ENCODE measurements at regions not wholly inside any gene's neighbourhood (a gene's known extent, or its start where the extent isn't known, plus 50 kb on each side); places are given as distances from the start of the nearest gene placed in this dataset.
"Not testable (repeated sequence)": the region's sequence is repeated elsewhere in the genome, so short reads cannot be mapped to it uniquely, and the experiment has no call there.

GRCh38 chrX:101823236-101823635, 108.6 kb downstream of the ZMAT1 start:
- WGBS (ENCODE audit: extremely low coverage, insufficient read length, low lambda C conversion rate), result no CpG with 5 or more reads among the region's 2 CpGs
- TF ChIP-seq CTCF (conservative IDR thresholded peaks at IDR 0.05), result no peak
- H2AFZ ChIP-seq (ENCODE audit: low read length), result no peak overlapping the region
- no peak overlapping the region for H4K5ac ChIP-seq (ENCODE audit: insufficient read length, low read depth, low read length)
- no peak for DNase-seq
- H3K23me2 ChIP-seq (ENCODE audit: insufficient read length, low read depth, low read length, poor library complexity, severe bottlenecking), result no peaks in the 10 kb centered on the region
- H3K4me1 Mint-ChIP-seq, result no peaks in the 10 kb centered on the region
- H3K9me3 Mint-ChIP-seq, result peaks cover 77 to 82% of the 10 kb centered on the region in 2 experiments
- peaks cover 4 to 6% (median 5%) of the 10 kb centered on the region in 3 experiments; a peak in 6 of 7 replicates for H3K36me3 Mint-ChIP-seq (ENCODE audit: insufficient read depth in 1 of 3, low read depth in 3 of 3)
- H3K27ac Mint-ChIP-seq, result no peak overlapping the region
- no peak overlapping the region for H2BK15ac ChIP-seq (ENCODE audit: low read depth, low read length)
- H3K4me1 ChIP-seq (ENCODE audit: insufficient read depth, low read length), result no peaks in the 10 kb centered on the region
- H4K91ac ChIP-seq (ENCODE audit: insufficient read length, low read depth, low read length), result no peak overlapping the region
- H3K9me3 ChIP-seq (ENCODE audit: control insufficient read depth, low read depth, low read length), result peaks cover 25% of the 10 kb centered on the region
- H3K18ac ChIP-seq (ENCODE audit: insufficient read length, low read depth, low read length), result no peak overlapping the region
- no peak overlapping the region for H3K4me2 ChIP-seq (ENCODE audit: insufficient read depth, insufficient read length, low read length)
- H2AK5ac ChIP-seq (ENCODE audit: insufficient read length, low read length), result no peak overlapping the region
- no peak overlapping the region for H2BK20ac ChIP-seq (ENCODE audit: low read depth, low read length, poor library complexity, severe bottlenecking)
- H3K79me1 ChIP-seq (ENCODE audit: insufficient read depth, low read depth, low read length, poor library complexity, severe bottlenecking), result no peaks in the 10 kb centered on the region
- no peak overlapping the region for H3K23ac ChIP-seq (ENCODE audit: insufficient read length, low read depth, low read length)
- H3K4me3 Mint-ChIP-seq, result no peak overlapping the region
- H3K27me3 Mint-ChIP-seq (ENCODE audit: low read depth), result peaks cover 7% of the 10 kb centered on the region
- H3K56ac ChIP-seq (ENCODE audit: insufficient read length, low read depth, low read length), result no peak overlapping the region
- H2BK120ac ChIP-seq (ENCODE audit: low read depth, low read length, poor library complexity, severe bottlenecking), result no peak overlapping the region
- H2BK12ac ChIP-seq (ENCODE audit: insufficient read length, low read depth, low read length), result no peak overlapping the region
- no peak overlapping the region for H4K8ac ChIP-seq (replicated peaks; ENCODE audit: insufficient read length, low read depth, low read length)
- no peaks in the 10 kb centered on the region for H3K27me3 ChIP-seq (ENCODE audit: insufficient read depth, low read length)
- no peaks in the 10 kb centered on the region for H4K20me1 ChIP-seq (ENCODE audit: control insufficient read depth, insufficient read depth, insufficient read length)
- no peak overlapping the region for H2BK5ac ChIP-seq (ENCODE audit: insufficient read length, low read length)
- H3K27ac ChIP-seq (ENCODE audit: insufficient read length, low read depth, low read length), result no peak overlapping the region
- no peak overlapping the region for H3T11ph ChIP-seq (ENCODE audit: low read length)
- H3K14ac ChIP-seq (ENCODE audit: insufficient read depth, low read length), result no peak overlapping the region
- H3K9ac ChIP-seq (ENCODE audit: extremely low read depth, insufficient read length, low read length), result no peak overlapping the region
- H3K4ac ChIP-seq (ENCODE audit: low read depth, low read length), result no peak overlapping the region
- no peaks in the 10 kb centered on the region for H3K79me2 ChIP-seq (ENCODE audit: insufficient read depth, low read length)

DNA sequence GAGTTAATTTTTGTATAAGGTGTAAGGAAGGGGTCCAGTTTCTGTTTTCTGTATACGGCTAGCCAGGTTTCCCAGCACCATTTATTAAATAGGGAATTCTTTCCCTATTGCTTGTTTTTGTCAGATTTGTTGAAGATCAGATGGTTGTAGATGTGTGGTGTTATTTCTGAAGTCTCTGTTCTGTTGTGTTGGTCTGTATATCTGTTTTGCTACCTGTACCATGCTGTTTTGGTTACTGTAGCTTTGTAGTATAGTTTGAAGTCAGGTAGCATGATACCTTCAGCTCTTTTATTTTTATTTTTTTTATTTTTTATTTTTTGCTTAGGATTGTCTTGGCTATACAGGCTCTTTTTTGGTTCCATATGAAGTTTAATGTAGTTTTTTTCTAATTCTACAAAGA, 114.1 kb downstream of the ZMAT1 start:
- H3K9me3 ChIP-seq (ENCODE audit: control insufficient read depth, low read depth, low read length), result peaks cover 18% of the 10 kb centered on the region
- H3K4me3 Mint-ChIP-seq; H2BK5ac ChIP-seq (ENCODE audit: insufficient read length, low read length); H2BK120ac ChIP-seq (ENCODE audit: low read depth, low read length, poor library complexity, severe bottlenecking); H3K4ac ChIP-seq (ENCODE audit: low read depth, low read length); H3K79me2 ChIP-seq (ENCODE audit: insufficient read depth, low read length); H3K9ac ChIP-seq (ENCODE audit: extremely low read depth, insufficient read length, low read length); H3K14ac ChIP-seq (ENCODE audit: insufficient read depth, low read length); H3K27ac Mint-ChIP-seq; H2BK12ac ChIP-seq (ENCODE audit: insufficient read length, low read depth, low read length); H3K27ac ChIP-seq (ENCODE audit: insufficient read length, low read depth, low read length); H3K79me1 ChIP-seq (ENCODE audit: insufficient read depth, low read depth, low read length, poor library complexity, severe bottlenecking); H4K91ac ChIP-seq (ENCODE audit: insufficient read length, low read depth, low read length); H3K23ac ChIP-seq (ENCODE audit: insufficient read length, low read depth, low read length); H4K8ac ChIP-seq (replicated peaks; ENCODE audit: insufficient read length, low read depth, low read length); H2BK15ac ChIP-seq (ENCODE audit: low read depth, low read length); H4K5ac ChIP-seq (ENCODE audit: insufficient read length, low read depth, low read length); H3K56ac ChIP-seq (ENCODE audit: insufficient read length, low read depth, low read length); H3K18ac ChIP-seq (ENCODE audit: insufficient read length, low read depth, low read length); H3K4me1 Mint-ChIP-seq; H3T11ph ChIP-seq (ENCODE audit: low read length); H3K4me2 ChIP-seq (ENCODE audit: insufficient read depth, insufficient read length, low read length); H4K20me1 ChIP-seq (ENCODE audit: control insufficient read depth, insufficient read depth, insufficient read length); H3K23me2 ChIP-seq (ENCODE audit: insufficient read length, low read depth, low read length, poor library complexity, severe bottlenecking); H2BK20ac ChIP-seq (ENCODE audit: low read depth, low read length, poor library complexity, severe bottlenecking); H3K27me3 ChIP-seq (ENCODE audit: insufficient read depth, low read length); H3K4me1 ChIP-seq (ENCODE audit: insufficient read depth, low read length); H2AK5ac ChIP-seq (ENCODE audit: insufficient read length, low read length); H3K36me3 Mint-ChIP-seq (ENCODE audit: insufficient read depth in 1 of 3, low read depth in 3 of 3); H2AFZ ChIP-seq (ENCODE audit: low read length); DNase-seq: not testable (repeated sequence)
- H3K27me3 Mint-ChIP-seq (ENCODE audit: low read depth), result peaks cover 11% of the 10 kb centered on the region
- WGBS (ENCODE audit: extremely low coverage, insufficient read length, low lambda C conversion rate), result no CpG with 5 or more reads among the region's 1 CpG
- peaks cover 91 to 94% of the 10 kb centered on the region in 2 experiments for H3K9me3 Mint-ChIP-seq

All from H9 (cell line).